ENCODE measurements at regions not wholly inside any gene's neighbourhood (a gene's known extent, or its start where the extent isn't known, plus 50 kb on each side); places are given as distances from the start of the nearest gene placed in this dataset.
"Not testable (repeated sequence)": the region's sequence is repeated elsewhere in the genome, so short reads cannot be mapped to it uniquely, and the experiment has no call there.

DNA sequence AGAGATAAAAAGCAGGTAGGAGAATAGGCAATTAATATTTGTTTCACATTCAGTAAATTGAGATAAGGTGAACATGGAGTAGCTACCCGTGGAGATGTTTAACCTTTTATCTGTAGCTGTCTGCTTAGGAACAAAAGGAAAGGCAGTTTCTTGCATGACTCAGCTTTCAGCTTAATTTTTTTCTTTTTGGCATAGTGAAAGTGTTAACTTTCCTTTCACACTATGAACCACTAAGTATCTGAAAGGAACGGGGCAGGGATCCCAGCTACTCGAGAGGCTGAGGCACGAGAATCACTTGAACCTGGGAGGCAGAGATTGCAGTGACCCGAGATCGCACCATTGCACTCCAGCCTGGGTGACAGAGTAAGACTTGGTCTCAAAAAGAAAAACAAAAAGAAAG, 176.0 kb downstream of the LACC1 start:
- not testable (repeated sequence) for DNase-seq (ENCODE audit: low spot score)

- no peak for DNase-seq (ENCODE audit: low spot score)
Observed at GRCh38 chr13:44058067-44058466, 178.4 kb downstream of the LACC1 start.

- DNase-seq (ENCODE audit: low spot score): no peak
Observed at GRCh38 chr13:44058624-44059215, 179.0 kb downstream of the LACC1 start.

DNA sequence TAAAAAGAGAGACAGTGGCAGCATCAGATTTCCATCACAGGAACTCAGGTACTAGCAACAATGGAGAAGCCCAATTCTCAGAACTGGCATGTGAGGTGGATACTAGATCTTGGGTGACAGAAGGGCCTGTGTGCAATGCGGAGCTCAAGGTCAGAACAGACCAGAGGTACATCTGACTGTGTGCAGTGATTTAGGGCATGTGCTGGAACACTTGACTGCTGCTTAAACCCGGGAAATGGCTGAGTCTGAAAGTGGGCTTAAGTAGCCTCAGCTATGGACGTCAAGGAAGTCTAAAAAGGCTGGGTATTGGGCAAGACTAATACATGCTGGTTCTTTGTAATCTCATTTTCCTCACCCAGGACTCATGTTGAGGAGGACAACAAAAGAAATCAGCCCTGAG, 182.2 kb downstream of the LACC1 start:
- DNase-seq (ENCODE audit: low spot score): no peak

DNA sequence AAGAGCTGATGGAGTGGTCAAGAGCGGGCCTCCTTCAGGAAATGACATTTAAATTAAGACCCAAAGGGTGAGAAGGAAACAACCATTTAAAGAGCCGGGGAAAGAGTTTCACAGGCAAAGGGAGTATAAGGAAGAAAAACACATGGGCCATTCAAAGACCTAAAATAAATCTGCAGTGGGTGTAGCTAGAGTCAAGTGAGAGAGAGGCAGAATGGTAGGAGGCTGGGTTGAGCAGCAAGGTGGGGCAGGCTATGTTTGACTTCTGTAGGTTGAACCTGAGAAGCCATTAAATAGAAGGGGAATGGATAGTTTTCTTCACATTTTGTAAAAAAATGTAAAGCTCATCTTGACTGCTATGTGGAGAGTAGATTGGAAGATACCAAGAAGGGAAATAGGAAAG, 183.8 kb downstream of the LACC1 start:
- no peak for DNase-seq (ENCODE audit: low spot score)

GRCh38 chr13:44063881-44064280, 184.2 kb downstream of the LACC1 start:
- DNase-seq (ENCODE audit: low spot score): no peak

- DNase-seq (ENCODE audit: low spot score): no peak
Observed at GRCh38 chr13:44064357-44064756, 184.7 kb downstream of the LACC1 start.

DNA sequence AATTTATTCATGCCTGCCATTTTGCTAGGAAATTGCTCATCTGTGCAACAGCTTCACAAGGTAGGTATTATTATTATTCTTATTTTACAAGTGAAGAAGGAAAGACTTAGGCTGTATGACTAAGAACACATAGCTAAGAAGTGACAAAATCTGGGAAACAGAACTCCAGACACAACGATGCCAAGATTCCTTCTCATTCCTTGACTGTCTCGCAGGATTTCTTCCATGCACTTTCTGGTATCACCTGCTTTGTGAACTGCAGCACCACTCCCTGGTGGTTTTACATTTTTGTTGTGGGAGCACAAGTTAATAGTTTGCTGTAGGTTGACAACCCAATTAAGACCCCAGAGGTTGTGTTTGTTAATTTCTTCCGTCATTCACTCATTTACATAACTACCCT, 188.5 kb downstream of the LACC1 start:
- DNase-seq (ENCODE audit: low spot score): no peak

GRCh38 chr13:44068737-44069136, 189.0 kb downstream of the LACC1 start:
- no peak for DNase-seq (ENCODE audit: low spot score)

- no peak for DNase-seq (ENCODE audit: low spot score)
Observed at GRCh38 chr13:44072536-44072935, 192.8 kb downstream of the LACC1 start.

GRCh38 chr13:44074611-44075010, 194.9 kb downstream of the LACC1 start:
- DNase-seq (ENCODE audit: low spot score): no peak

DNA sequence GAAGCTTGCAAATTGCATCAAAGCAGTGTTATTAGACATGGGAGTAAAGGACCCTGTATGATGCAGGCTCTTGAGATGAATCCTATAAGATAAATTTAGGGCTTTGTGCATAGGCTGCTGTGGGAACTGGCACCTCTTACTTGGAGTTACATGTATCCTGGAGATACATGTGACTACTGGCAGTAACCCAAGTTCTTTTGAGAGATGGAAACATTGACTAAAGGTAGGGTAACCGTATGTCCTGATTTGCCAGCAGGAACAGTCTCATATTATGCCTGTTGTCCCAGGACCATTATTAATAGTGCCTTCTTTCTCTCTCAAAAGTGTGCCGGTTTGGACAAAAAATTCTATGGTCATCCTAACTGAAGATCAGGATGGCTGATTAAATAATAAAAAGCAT, 195.4 kb downstream of the LACC1 start:
- DNase-seq (ENCODE audit: low spot score): no peak

- no peak for DNase-seq (ENCODE audit: low spot score)
Observed at GRCh38 chr13:44078806-44079376, 199.2 kb downstream of the LACC1 start.

DNA sequence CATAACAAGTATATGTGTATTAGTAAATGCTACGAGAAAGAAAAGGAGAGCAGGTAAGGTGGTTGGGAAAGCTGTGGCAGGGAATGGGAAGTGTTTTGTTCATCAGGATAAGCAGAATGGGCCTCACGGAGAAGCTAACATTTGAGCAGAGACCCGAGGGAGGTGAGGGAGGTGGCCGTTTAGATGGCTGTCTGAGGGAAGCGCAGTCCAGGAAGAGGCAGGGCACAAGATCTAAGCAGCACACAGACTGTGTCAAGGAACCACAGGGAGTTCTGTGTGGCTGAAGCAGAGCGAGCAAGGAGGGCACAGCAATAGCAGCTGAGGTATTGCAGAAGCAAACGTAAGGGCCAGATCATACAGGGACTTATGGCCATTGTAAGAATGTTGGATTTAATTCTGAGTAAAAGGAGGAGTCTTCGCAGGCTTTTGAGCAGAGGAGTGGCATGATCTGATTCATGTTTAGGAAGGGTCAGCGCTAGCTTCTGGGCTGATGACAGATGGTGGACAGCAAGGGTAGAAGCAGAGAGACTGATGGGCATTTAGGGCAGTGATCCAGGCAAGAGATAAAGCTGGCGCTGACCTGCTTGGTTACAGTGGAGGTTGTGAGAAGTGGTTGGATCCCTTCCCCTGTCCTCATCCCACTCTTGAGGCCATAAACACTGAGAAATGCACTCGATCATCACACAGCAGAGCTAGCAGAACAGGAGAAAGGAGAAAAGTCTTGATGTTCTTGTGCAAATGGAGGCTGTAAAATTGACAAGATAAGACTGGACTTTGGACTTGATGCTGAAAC, 199.9 kb downstream of the LACC1 start:
- no peak for DNase-seq (ENCODE audit: low spot score)

DNA sequence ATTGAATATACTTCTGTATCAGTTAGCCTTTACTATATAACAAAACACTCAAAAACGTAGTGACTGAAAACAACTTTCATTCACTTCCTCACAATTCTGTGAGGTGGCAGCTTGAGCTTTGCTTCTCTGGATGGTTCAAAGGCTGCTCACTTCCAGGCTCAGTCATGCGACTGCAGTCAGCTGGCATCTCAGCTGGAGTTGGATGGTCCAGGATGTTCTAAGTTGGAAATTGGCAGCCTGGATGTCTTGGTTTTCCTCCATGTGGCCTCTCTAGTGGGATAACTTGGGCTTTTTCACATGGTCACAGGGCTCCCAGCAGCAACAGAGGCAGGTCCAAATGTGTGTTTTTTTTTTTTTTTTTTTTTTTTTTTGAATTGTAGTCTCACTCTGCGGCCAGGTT, 204.4 kb downstream of the LACC1 start:
- no peak for DNase-seq (ENCODE audit: low spot score)

DNA sequence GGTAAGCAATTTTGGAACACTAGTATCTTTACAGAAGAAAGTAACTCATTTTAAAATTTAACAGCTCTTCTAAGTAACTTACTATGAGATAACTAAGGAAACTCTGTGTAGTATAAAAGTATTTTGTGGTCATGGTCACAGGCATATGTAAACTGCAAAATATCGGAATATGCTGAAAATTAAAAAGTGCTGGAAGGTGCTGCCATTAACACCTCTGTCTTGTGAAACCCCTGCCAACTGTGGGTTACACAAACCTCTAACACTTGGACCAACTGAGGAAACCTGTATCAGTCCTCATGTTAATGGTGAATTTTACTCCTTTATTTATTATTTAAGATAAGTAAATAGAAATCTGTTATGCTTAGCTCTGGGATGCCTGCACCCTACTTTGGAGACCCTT, 206.7 kb downstream of the LACC1 start:
- no peak for DNase-seq (ENCODE audit: low spot score)

- no peak for DNase-seq (ENCODE audit: low spot score)
Observed at GRCh38 chr13:44088411-44088810, 208.7 kb downstream of the LACC1 start.

GRCh38 chr13:44088991-44089413, 209.3 kb downstream of the LACC1 start:
- no peak for DNase-seq (ENCODE audit: low spot score)

DNA sequence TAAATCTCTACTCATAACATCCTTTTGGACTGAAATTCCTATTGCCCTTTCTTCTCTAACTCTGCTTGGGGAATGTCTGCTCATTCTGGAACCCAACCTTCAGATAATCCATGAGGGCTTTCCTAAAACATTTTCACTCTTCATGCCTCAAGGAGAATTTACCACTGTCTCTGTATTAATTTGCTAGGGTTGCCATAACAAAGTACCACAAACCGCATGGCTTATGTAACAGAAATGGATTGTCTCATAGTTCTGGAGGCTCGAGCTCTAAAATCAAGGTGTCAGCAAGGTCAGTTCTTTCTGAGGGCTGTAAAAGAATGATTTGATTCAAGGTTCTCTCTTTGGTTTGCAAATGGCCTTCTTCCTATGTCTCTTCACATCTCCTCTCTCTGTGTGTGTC, 209.7 kb downstream of the LACC1 start:
- no peak for DNase-seq (ENCODE audit: low spot score)

DNA sequence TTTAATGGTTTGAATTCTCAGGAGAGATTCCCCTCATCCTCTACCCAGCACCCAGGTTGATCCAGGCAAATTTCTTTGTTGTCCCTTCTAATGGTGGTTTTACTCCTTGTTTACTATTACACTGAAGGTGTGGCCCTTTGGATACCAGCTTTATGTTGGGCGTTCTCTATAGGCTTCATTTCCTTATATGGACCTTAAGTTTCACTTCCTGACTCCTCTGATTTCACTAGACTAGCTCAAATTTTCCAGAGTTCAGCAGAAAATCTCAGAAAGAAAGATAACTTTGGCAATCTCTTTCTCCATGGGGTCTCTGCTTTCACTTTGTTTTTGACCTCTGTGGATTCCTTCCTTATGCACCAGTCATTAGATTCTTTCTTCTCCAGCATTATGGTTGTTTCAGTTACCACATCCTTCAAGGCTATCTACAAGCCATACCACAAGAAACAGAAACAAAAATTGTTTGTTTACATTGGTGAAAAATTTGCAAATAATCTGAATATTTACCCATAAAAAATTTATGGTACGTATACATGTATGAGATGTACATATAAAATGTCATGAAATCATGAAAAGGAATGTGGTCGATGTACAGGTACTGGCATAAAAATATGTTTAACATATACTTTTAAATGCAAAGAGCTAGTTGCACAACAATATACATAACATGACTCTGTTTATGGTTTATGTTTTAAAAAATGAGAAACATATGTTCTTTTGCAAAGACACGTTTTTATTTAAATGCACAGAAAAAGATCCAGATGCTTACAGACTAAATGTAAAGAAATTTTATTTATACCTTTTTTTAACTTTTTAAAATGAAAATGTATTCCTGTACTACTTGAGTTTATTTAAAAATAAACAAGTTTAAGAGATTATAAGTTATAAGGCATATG, 212.6 kb downstream of the LACC1 start:
- DNase-seq (ENCODE audit: low spot score): no peak

DNA sequence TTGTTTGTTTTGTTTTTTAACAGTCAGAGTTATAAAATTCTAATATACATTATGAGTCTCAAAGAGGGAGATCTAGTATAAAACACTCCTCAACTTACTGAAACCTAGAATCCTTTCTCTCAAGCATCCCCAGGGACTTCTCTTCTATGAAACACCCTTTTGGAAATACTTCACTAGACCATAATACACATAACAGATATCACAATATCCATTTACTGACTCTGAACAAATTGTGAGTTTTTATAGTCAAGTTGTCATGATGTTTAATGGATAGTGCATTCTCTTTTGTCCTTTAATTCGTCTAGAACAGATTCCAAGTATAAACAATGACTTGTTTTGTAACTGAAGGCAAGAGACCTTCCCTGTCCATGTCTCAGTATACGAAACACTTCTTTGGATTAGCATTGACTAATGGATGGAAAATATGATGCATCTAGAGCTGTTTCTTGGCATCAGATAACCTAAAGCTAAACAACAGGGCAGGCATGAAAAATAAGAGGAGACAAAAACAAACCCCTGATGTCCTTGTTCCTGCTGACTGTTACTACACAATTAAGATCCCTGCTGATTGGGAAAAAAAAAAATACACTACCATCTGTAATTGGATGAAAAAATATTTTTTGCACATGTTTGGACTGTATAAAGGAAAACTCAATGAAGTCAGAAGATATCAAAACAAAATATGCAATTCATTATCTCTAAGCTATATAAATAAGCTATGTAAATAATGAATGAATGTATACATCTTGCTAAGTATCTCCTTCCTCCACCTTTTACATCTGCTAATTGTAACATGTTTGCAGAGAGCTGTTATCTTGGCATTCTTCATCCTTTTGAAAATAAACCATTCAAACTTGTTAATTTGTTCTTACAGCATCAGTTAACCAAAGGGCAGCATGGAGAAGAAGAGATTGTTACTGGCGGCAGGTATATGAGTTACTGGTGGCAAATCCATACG, 214.2 kb downstream of the LACC1 start:
- DNase-seq (ENCODE audit: low spot score): no peak
